ENCODE measurements at regions not wholly inside any gene's neighbourhood (a gene's known extent, or its start where the extent isn't known, plus 50 kb on each side); places are given as distances from the start of the nearest gene placed in this dataset.

DNA sequence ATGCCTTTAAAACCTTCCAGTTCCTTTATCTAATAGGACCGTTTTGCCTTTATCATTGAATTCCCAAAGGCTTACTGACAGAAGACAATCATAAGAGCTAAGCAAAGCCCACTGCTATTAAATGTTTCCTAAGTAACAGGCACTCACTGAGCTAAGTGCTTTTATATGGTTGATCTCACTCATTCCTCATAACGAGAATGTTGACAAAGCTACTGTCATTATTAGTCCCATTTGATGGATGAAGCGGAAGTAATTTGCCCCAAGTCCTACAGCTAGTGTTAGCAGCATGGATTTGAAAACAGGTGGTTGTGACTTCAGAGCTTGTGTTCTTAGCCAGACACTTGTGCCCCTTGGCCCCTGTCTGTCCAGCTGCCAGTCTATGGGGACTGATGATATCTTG, 134.8 kb upstream of the SERPINE2 start:
- no peak overlapping the region for H3K27ac ChIP-seq (ENCODE audit: low read depth, low read length)
- no peaks in the 10 kb centered on the region for H3K36me3 ChIP-seq (ENCODE audit: insufficient read depth, low read length)
- no peaks in the 10 kb centered on the region for H4K20me1 ChIP-seq (ENCODE audit: insufficient read depth, low read length)
- no peak overlapping the region for H3K9ac ChIP-seq (ENCODE audit: low read length)
- no peaks in the 10 kb centered on the region for H3K79me2 ChIP-seq (ENCODE audit: insufficient read depth, low read length)
- peak; percentile 20 for FAIRE-seq
- Mint-ChIP-seq H3K9me3 (ENCODE audit: unreplicated experiment) (peaks cover 2% of the 10 kb centered on the region), H3K27ac (ENCODE audit: unreplicated experiment) (no peak overlapping the region), H3K4me1 (ENCODE audit: low read depth, unreplicated experiment) (peaks cover 5% of the 10 kb centered on the region), H3K36me3 (ENCODE audit: low read depth, unreplicated experiment) (peaks cover under 1% of the 10 kb centered on the region), H3K4me3 (ENCODE audit: unreplicated experiment) (no peak overlapping the region), H3K27me3 (ENCODE audit: low read depth, unreplicated experiment) (no peaks in the 10 kb centered on the region)
- DNase-seq (ENCODE audit: low read depth): no peak
- peak overlapping the region; percentile 22 for H3K4me2 ChIP-seq (ENCODE audit: low read length)
- H3K4me1 ChIP-seq (ENCODE audit: insufficient read depth, low read length): peaks cover 11% of the 10 kb centered on the region
- no peaks in the 10 kb centered on the region for H3K27me3 ChIP-seq (ENCODE audit: insufficient read depth, low read length)
- H3K4me3 ChIP-seq (ENCODE audit: insufficient read depth, low read depth, low read length): no peak overlapping the region
- H3K9me3 ChIP-seq (ENCODE audit: insufficient read depth, low read depth, low read length): no peaks in the 10 kb centered on the region
- TF ChIP-seq, protein P1, sequence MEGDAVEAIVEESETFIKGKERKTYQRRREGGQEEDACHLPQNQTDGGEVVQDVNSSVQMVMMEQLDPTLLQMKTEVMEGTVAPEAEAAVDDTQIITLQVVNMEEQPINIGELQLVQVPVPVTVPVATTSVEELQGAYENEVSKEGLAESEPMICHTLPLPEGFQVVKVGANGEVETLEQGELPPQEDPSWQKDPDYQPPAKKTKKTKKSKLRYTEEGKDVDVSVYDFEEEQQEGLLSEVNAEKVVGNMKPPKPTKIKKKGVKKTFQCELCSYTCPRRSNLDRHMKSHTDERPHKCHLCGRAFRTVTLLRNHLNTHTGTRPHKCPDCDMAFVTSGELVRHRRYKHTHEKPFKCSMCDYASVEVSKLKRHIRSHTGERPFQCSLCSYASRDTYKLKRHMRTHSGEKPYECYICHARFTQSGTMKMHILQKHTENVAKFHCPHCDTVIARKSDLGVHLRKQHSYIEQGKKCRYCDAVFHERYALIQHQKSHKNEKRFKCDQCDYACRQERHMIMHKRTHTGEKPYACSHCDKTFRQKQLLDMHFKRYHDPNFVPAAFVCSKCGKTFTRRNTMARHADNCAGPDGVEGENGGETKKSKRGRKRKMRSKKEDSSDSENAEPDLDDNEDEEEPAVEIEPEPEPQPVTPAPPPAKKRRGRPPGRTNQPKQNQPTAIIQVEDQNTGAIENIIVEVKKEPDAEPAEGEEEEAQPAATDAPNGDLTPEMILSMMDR (IDR thresholded peaks at IDR 0.05; ENCODE audit: insufficient read depth, low read depth, low read length): no peak
- no peak for TF ChIP-seq EZH2 (IDR thresholded peaks at IDR 0.05; ENCODE audit: insufficient read depth, low read length)
- H2AFZ ChIP-seq (ENCODE audit: low read depth, low read length): no peak overlapping the region

DNA sequence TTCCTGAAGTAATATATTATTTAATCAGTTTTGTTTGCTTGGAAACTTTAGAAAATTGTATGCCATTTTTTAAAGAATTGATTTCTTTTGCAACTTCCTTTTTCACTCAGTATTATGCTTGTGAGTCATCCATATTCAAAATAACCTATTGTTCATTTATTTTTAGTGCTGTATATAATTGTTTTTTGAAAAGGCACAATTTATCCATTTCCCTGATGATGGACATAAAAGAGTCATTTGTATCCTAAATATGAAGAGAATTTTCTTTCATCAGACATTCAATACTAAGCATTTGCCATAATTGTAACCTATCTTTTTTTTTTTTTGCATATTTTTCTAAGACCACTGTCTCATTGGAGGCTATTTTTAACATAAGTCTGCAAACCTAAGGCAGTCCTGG, 134.1 kb upstream of the SERPINE2 start:
- Mint-ChIP-seq H3K36me3 (ENCODE audit: low read depth, unreplicated experiment) (no peaks in the 10 kb centered on the region), H3K27me3 (ENCODE audit: low read depth, unreplicated experiment) (no peaks in the 10 kb centered on the region), H3K27ac (ENCODE audit: unreplicated experiment) (no peak overlapping the region), H3K4me1 (ENCODE audit: low read depth, unreplicated experiment) (peaks cover 5% of the 10 kb centered on the region), H3K4me3 (ENCODE audit: unreplicated experiment) (no peak overlapping the region), H3K9me3 (ENCODE audit: unreplicated experiment) (peaks cover 2% of the 10 kb centered on the region)
- TF ChIP-seq, protein P1 (IDR thresholded peaks at IDR 0.05; ENCODE audit: insufficient read depth, low read depth, low read length): no peak
- TF ChIP-seq EZH2 (IDR thresholded peaks at IDR 0.05; ENCODE audit: insufficient read depth, low read length): no peak
- DNase-seq (ENCODE audit: low read depth) (no peak), FAIRE-seq (no peak)
- Histone ChIP-seq H4K20me1 (ENCODE audit: insufficient read depth, low read length) (no peaks in the 10 kb centered on the region), H3K36me3 (ENCODE audit: insufficient read depth, low read length) (no peaks in the 10 kb centered on the region), H2AFZ (ENCODE audit: low read depth, low read length) (no peak overlapping the region), H3K9ac (ENCODE audit: low read length) (no peak overlapping the region), H3K4me3 (ENCODE audit: insufficient read depth, low read depth, low read length) (no peak overlapping the region), H3K9me3 (ENCODE audit: insufficient read depth, low read depth, low read length) (no peaks in the 10 kb centered on the region), H3K27me3 (ENCODE audit: insufficient read depth, low read length) (no peaks in the 10 kb centered on the region), H3K27ac (ENCODE audit: low read depth, low read length) (no peak overlapping the region), H3K4me1 (ENCODE audit: insufficient read depth, low read length) (peaks cover 9% of the 10 kb centered on the region), H3K4me2 (ENCODE audit: low read length) (peak overlapping the region; percentile 22), H3K79me2 (ENCODE audit: insufficient read depth, low read length) (no peaks in the 10 kb centered on the region)

DNA sequence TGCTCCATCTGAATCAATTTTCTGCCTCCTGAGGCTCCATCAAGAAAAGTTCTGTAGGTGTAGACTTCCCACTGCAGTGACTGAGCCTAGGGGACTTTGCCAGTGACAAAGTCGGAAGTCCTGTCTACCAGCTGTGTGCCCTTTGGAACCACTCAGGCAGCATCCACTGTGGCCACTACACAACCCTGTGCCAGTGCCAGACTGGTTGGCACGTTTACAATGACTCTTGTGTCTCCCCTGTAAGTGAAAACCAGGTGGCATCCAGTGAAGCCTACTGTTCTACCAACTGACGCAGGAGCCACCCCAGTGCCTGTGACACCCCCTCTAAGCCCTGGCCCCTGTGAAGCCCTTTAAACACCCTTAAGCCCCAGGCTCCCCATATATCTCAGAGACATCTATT, 132.1 kb upstream of the SERPINE2 start:
- Histone ChIP-seq H3K4me3 (ENCODE audit: insufficient read depth, low read depth, low read length) (no peak overlapping the region), H3K27ac (ENCODE audit: low read depth, low read length) (no peak overlapping the region), H3K9ac (ENCODE audit: low read length) (no peak overlapping the region), H3K79me2 (ENCODE audit: insufficient read depth, low read length) (no peaks in the 10 kb centered on the region), H3K4me2 (ENCODE audit: low read length) (no peak overlapping the region), H2AFZ (ENCODE audit: low read depth, low read length) (no peak overlapping the region), H3K4me1 (ENCODE audit: insufficient read depth, low read length) (peaks cover 9% of the 10 kb centered on the region), H3K27me3 (ENCODE audit: insufficient read depth, low read length) (no peaks in the 10 kb centered on the region), H3K9me3 (ENCODE audit: insufficient read depth, low read depth, low read length) (no peaks in the 10 kb centered on the region), H3K36me3 (ENCODE audit: insufficient read depth, low read length) (no peaks in the 10 kb centered on the region), H4K20me1 (ENCODE audit: insufficient read depth, low read length) (no peaks in the 10 kb centered on the region)
- Mint-ChIP-seq H3K27me3 (ENCODE audit: low read depth, unreplicated experiment) (no peaks in the 10 kb centered on the region), H3K9me3 (ENCODE audit: unreplicated experiment) (peaks cover 5% of the 10 kb centered on the region), H3K27ac (ENCODE audit: unreplicated experiment) (no peak overlapping the region), H3K4me3 (ENCODE audit: unreplicated experiment) (no peak overlapping the region), H3K4me1 (ENCODE audit: low read depth, unreplicated experiment) (peaks cover 5% of the 10 kb centered on the region), H3K36me3 (ENCODE audit: low read depth, unreplicated experiment) (no peaks in the 10 kb centered on the region)
- FAIRE-seq: no peak
- no peak for DNase-seq (ENCODE audit: low read depth)
- TF ChIP-seq EZH2 (IDR thresholded peaks at IDR 0.05; ENCODE audit: insufficient read depth, low read length): no peak
- TF ChIP-seq, protein P1 (IDR thresholded peaks at IDR 0.05; ENCODE audit: insufficient read depth, low read depth, low read length): no peak

All from astrocyte (in vitro differentiated cells and primary cell).